ENCODE measurements at regions not wholly inside any gene's neighbourhood (a gene's known extent, or its start where the extent isn't known, plus 50 kb on each side); places are given as distances from the start of the nearest gene placed in this dataset.

- DNase-seq = no peak
Observed at GRCh38 chr3:150080058-150080730, 109.5 kb upstream of the PFN2 start.

DNA sequence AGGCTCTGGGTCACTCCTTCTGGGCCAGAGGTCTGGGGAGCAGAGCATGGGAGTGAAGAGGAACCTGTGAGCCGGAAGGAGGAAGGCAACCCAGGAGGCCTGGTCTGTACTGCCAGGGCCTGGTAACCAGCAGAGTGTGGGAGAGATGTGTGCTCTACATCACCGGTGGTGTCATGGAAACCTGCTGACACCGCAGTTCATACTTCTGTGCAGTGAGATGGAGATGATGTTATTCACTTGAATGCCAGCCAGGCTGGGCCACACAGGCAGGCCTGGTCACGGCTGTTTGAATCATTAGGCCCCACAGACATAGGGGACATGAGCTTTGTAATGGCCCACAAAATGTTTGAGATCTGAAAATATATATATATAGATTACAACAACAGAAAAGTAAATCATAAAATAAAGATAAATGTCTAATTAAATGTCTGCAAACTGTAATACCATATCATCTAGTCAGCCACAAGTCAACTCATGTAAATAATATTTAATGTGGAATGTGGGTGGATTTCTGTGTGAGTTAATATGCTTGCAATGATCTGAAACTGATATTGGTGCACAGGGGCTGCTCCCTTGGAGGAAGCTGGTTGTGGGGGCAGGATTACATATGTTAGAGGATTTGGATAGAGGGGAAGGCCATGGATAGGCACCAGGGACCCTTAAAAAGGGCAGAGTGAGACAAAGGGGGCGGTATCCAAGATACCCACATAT is 108.5 kb upstream of the PFN2 start:
- DNase-seq = no peak

DNA sequence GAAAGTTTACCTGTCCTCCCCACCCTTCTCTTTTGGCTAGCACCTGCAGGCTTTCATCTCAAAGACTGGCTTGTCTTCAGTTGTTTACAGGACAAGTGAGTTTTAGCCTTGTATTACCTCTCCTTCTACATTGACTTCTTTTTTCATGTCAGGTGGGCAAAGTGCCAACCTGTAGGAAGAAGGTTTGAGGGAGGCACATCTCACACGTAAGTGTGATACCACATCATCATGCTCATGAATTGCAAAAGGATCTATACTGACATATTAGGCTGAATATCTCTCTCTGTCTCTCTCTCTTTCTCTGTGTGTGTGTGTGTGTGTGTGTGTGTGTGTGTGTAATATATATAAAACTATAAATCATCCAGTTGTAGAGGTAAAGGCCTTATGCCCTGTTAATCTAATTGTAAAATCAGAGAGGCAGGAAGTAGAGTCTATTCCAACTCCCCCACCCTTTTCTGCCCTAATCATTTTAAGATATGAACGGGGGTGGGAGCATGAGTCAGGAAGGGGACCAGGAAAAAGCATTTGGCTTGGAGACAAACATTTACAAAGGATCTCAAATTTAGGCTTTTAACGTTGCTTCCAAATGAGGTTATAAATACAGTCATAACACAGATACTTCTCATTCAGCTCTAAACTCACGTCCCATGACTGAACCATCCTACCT is 107.0 kb upstream of the PFN2 start:
- no peak for DNase-seq

DNA sequence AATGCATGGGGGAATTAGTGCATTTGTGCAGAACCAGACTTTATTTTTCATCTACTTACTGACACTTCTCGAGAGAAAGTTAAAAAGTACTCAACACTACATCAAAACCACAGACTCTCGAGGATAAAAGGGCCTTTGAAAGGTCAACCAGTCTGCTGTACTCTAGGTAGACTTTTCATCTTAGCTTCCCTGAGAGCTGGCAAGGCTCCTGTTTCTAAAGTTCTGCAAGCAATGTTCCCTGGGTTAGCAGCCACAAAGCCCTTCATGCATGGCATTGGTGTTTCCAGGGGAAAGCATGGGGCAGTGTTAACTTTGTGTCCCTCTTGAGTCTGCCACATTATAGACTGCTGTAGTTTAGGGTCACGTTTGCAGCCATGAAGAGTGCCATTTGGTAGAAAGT is 106.4 kb upstream of the PFN2 start:
- DNase-seq = no peak

GRCh38 chr3:150076443-150076842 is 105.7 kb upstream of the PFN2 start:
- DNase-seq = no peak

DNA sequence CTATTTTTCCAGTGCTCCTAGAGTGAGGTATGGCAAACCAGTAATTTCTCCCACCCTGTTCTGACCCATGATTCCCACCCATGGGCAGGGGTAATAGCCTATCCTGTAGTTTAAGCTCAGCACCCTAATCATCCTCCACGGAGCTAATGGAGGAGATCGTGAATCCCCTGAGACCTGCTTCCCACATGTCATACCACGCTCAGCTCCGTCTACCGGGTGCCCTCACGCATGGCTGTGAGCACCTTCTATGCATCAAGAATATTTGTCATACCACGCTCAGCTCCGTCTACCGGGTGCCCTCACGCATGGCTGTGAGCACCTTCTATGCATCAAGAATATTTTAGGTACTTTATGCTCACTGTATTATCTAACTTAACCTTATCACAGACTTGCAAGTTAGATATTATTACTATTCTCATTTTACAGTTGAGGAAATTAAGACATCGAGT is 104.7 kb upstream of the PFN2 start:
- no peak for DNase-seq

DNA sequence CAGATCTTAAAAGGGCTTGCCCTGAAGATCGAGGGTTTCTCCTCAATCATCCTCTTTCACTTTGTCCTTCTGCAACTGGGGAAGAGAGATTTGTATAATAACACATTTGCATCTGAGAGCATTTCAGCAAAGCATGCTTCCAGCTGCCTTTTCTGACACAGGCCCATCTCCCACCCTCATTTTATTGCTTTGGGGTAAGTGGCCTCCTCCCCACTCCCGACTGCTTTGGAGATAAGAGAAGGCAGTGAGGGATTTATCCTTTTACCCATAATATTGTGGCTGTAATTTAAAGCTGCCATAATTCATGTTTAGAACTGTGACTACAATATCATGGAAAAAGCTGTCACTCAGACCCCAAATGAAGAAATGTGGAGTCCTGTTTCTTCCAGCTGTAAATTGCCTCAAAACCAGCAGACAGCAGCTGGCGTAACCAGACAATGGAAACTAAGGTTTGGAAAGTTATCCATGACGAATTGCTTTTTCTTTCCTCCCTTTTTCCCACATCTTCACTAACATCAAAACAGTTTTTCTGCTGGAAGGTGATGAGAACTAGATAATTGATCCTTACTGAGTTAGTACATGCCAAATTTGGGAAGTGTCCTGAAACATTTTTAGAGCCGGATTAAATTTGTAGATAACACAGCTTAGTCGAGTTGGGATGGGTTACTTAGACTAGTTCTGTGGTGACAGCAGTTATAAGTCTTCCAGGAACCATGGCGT is 104.2 kb upstream of the PFN2 start:
- no peak for DNase-seq

GRCh38 chr3:150074277-150074676 is 103.6 kb upstream of the PFN2 start:
- no peak for DNase-seq

GRCh38 chr3:150073513-150073912 is 102.8 kb upstream of the PFN2 start:
- DNase-seq = no peak

GRCh38 chr3:150073031-150073430 is 102.3 kb upstream of the PFN2 start:
- DNase-seq = no peak

DNA sequence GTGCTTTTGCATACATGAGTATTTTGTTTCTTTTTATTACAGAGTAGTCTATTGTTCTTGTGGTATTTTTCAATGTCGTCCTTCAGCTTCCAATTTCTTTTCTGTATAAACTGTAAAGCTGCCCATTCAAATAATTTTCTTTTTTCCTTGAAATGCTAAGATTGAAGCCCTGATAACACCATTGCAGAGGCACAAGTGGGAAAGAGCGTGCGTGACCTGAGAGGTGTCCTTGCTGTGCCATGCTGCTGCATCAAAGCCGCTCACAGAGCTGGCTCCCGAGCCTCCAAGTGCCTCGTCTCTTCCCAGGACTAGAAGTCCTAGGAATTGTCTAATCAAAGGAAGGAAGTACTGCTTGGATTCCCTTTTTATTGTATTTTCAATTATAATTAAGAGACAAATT is 101.9 kb upstream of the PFN2 start:
- no peak for DNase-seq

DNA sequence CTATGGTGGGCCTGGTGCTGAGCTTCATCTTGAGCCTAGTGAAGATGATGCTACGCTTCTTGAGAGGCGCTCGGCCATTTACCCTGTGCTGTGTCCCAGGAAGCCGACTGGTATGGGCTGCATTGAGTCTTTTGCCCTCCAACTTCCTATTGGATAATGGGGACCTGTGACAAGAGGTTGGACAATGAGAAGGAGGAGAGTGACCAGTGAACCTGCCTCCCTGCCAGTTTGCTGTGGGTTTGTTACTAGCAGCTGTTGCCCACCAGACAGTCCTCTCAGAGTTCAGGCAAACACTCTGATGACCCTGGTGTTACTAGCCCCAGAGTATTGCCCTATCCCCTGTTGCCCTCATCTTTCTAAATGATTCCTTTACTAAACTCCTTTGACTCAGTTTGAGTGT is 99.6 kb upstream of the PFN2 start:
- DNase-seq = no peak

DNA sequence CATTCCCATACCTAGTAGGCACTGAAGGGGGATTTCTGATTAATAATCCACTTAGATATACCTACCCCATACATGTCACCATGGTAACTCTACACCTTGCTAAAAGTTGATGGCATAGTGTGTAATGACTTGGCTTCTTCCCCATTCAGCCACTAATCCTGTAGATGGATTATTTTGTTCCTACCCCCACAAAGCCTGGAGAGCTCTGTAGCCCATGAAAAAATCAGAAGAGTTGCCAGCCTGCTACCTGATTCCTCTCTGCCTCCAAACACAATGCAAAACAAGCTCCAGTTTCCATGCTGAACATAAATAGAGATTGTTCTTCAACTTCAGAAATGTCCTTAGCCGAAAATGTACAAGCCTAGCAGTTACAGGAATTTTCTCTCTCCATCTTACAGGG is 98.9 kb upstream of the PFN2 start:
- DNase-seq = no peak

DNA sequence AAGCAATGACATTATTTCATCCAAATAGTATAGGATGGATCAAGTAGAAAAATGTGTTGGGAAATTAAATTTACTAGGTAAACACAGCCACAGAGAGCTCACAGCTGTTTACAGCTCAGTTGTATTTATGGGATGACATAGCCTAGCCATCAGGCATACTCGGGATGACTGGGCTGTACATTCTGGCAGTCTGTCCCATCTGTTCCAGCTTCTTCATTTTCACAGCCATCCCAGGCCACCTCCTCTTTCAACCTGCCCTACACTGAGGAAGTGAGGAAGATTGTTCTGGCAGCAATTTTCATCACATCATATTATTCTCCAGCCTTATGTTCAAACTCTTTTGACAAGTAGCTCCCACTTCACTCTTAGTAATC is 98.4 kb upstream of the PFN2 start:
- no peak for DNase-seq

DNA sequence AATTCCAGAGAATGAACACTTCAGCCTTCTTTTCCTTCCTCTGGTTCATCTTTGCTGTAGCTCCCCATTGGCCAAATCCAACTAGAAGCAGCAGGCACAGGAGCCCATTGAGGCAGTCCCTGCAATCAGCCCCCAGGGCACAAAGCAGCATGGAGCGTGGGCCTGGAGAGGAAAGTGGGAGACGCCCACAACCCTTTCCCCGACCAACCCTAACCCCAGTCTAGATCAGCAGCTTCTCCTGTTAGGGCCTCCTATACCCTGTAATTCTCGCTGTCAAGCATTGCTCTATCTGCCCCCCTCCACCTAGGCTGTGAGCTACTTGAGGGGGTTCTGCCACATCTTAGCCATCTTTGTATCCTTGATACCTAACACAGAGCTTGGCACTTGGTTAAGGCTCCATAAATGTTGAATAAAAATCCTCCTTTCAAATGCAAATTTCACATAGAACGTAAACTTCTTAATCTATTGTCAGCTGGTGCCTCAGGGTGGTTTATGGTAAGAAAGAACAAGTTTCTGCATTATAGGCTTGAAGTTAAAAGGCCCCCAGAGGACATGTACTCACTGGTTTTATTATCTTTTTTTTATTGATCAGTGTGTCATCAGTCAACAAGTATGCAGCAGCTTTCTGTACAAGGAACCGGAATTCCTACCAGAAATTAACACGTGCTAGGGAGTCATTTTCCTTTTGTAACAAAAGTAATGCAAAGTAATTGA is 97.9 kb upstream of the PFN2 start:
- no peak for DNase-seq

DNA sequence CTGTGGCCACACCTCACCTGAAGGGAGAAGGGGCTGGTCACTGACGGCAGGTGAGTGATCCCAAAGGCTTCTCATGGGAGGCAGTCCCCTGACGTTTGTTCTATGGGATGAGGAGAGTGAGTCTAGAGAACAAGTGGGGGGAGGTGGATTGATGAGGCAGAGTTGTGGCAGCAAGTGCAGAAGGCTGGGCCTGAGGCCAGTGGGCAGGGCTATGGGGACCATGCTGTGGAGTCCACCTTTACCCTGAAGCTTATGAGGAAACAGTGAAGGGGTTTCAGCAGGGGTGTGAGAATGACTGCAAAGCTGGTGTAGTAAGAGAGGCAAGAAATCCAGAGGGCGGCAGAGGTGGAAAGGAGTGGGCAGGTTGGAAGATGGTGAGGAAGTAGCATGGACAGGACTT is 96.9 kb upstream of the PFN2 start:
- no peak for DNase-seq

- no peak for DNase-seq
Observed at GRCh38 chr3:150064971-150065370, 94.3 kb upstream of the PFN2 start.

- DNase-seq = no peak
Observed at GRCh38 chr3:150063237-150063636, 92.5 kb upstream of the PFN2 start.

DNA sequence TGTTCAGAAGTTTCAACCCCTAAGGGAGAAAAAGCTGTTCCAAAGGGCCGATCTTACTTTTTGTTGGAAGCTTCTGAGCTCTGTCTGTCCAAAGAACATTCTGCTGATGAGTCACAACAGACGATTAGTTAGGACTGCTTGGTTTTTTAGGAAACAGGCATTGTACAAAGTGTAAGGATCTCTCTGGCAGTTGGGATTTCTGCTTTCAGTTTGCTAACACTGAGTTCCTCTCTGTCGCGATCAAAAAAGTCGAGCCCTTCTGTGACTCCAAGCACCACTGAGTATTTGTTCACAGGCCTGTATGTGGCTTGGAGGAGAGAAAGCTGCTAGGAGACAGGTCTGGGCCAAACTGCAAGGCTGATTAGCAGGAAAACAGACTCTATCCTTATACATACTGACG is 91.8 kb upstream of the PFN2 start:
- no peak for DNase-seq

- DNase-seq = no peak
Observed at GRCh38 chr3:150061288-150062024, 90.8 kb upstream of the PFN2 start.

DNA sequence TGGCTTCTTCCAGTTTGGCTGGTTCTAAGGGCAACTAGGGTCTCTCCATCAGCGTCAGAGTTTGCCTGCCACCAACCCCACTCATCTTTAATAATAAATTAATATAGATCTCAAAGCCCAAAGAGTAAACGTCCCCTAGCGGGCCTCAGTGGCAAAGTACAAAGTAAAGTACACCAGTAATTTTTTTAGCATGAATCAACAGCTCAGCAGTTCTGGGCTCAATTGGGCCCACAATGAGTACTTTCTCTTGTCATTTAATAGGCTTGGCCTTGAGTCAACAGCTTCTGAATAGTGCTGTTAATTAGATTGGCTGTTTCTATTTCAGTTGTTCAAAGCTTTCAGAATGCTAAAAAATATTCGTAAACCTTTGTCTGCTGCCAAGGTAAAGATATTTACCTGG is 89.0 kb upstream of the PFN2 start:
- no peak for DNase-seq

- DNase-seq = no peak
Observed at GRCh38 chr3:150059241-150059640, 88.5 kb upstream of the PFN2 start.

Data from hematopoietic multipotent progenitor cell treated with erythropoietin and hydrocortisone succinate and interleukin-3 and kit ligand, for 8 days (in vitro differentiated cells).